ENCODE measurements at regions not wholly inside any gene's neighbourhood (a gene's known extent, or its start where the extent isn't known, plus 50 kb on each side); places are given as distances from the start of the nearest gene placed in this dataset.

DNA sequence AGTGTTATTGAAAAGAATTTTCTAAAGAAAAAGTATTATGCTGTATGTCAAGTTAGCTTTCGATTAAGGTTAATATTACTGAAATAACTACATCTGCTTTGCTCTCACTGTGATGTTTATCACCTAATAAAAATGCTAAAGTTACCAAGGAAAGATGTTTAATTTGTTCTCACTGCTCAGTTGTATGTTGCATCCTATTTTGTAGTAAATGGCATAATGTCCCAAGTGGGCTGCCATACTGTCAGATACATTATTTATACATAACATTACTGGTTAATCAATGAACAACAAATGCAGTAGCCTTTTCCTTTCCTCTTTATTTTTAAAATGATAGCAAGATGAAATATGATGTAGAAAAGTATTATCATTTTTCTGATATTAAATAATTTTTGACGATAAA, 226.3 kb upstream of the DACH1 start:
- TF ChIP-seq YY1 (IDR thresholded peaks at IDR 0.05; ENCODE audit: low read depth), result no peak
- TF ChIP-seq CEBPB (IDR thresholded peaks at IDR 0.05), result no peak
- TF ChIP-seq CREB1 (IDR thresholded peaks at IDR 0.05; ENCODE audit: low read depth), result no peak
- TF ChIP-seq RAD21 (IDR thresholded peaks at IDR 0.05; ENCODE audit: low read depth), result no peak
- TF ChIP-seq EP300 (IDR thresholded peaks at IDR 0.05; ENCODE audit: borderline replicate concordance), result no peak
- no peak for TF ChIP-seq TAF1 (IDR thresholded peaks at IDR 0.05; ENCODE audit: low read depth)
- TF ChIP-seq TCF12 (IDR thresholded peaks at IDR 0.05; ENCODE audit: low read depth), result no peak
- TF ChIP-seq FOXM1 (IDR thresholded peaks at IDR 0.05; ENCODE audit: borderline replicate concordance, low read depth), result no peak
- no peak for TF ChIP-seq NFIC (IDR thresholded peaks at IDR 0.05)
- no peak for TF ChIP-seq TEAD4 (IDR thresholded peaks at IDR 0.05)
- TF ChIP-seq, protein P1, sequence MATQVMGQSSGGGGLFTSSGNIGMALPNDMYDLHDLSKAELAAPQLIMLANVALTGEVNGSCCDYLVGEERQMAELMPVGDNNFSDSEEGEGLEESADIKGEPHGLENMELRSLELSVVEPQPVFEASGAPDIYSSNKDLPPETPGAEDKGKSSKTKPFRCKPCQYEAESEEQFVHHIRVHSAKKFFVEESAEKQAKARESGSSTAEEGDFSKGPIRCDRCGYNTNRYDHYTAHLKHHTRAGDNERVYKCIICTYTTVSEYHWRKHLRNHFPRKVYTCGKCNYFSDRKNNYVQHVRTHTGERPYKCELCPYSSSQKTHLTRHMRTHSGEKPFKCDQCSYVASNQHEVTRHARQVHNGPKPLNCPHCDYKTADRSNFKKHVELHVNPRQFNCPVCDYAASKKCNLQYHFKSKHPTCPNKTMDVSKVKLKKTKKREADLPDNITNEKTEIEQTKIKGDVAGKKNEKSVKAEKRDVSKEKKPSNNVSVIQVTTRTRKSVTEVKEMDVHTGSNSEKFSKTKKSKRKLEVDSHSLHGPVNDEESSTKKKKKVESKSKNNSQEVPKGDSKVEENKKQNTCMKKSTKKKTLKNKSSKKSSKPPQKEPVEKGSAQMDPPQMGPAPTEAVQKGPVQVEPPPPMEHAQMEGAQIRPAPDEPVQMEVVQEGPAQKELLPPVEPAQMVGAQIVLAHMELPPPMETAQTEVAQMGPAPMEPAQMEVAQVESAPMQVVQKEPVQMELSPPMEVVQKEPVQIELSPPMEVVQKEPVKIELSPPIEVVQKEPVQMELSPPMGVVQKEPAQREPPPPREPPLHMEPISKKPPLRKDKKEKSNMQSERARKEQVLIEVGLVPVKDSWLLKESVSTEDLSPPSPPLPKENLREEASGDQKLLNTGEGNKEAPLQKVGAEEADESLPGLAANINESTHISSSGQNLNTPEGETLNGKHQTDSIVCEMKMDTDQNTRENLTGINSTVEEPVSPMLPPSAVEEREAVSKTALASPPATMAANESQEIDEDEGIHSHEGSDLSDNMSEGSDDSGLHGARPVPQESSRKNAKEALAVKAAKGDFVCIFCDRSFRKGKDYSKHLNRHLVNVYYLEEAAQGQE (IDR thresholded peaks at IDR 0.05; ENCODE audit: low read depth), result no peak

DNA sequence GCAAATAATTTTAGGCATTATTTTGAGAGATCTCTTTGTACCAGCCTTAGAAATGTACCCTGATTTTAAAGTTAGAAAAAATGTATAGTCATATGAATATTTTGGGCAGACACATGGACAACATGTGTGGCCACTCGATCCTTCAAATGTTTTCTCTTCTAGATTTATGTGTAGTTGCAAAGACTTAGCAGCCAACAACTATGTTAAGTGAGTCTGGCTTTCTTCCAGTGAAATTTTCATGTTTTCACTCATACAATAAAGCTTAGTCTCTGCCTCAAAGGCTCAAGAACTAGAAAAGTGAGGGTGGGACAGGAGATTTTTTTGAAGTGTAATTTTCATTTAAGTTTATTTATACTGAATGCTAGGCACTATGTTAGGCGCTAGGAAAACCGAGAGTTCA, 207.7 kb upstream of the DACH1 start:
- TF ChIP-seq CEBPB (IDR thresholded peaks at IDR 0.05) (no peak), NFIC (IDR thresholded peaks at IDR 0.05) (no peak), EGR1 (IDR thresholded peaks at IDR 0.05) (no peak), EP300 (IDR thresholded peaks at IDR 0.05; ENCODE audit: borderline replicate concordance) (no peak), TAF1 (IDR thresholded peaks at IDR 0.05; ENCODE audit: low read depth) (no peak), RAD21 (IDR thresholded peaks at IDR 0.05; ENCODE audit: low read depth) (no peak), YY1 (IDR thresholded peaks at IDR 0.05; ENCODE audit: low read depth) (no peak), FOXM1 (IDR thresholded peaks at IDR 0.05; ENCODE audit: borderline replicate concordance, low read depth) (no peak), TCF12 (IDR thresholded peaks at IDR 0.05; ENCODE audit: low read depth) (no peak), CREB1 (IDR thresholded peaks at IDR 0.05; ENCODE audit: low read depth) (no peak), ZBTB7A (IDR thresholded peaks at IDR 0.05; ENCODE audit: low read depth) (no peak), TEAD4 (IDR thresholded peaks at IDR 0.05) (no peak)
- TF ChIP-seq, protein P2, sequence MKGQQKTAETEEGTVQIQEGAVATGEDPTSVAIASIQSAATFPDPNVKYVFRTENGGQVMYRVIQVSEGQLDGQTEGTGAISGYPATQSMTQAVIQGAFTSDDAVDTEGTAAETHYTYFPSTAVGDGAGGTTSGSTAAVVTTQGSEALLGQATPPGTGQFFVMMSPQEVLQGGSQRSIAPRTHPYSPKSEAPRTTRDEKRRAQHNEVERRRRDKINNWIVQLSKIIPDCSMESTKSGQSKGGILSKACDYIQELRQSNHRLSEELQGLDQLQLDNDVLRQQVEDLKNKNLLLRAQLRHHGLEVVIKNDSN (IDR thresholded peaks at IDR 0.05), result no peak
- TF ChIP-seq, protein P1 (IDR thresholded peaks at IDR 0.05; ENCODE audit: low read depth), result no peak
- TF ChIP-seq, protein P3, sequence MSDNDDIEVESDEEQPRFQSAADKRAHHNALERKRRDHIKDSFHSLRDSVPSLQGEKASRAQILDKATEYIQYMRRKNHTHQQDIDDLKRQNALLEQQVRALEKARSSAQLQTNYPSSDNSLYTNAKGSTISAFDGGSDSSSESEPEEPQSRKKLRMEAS (IDR thresholded peaks at IDR 0.05), result no peak

DNA sequence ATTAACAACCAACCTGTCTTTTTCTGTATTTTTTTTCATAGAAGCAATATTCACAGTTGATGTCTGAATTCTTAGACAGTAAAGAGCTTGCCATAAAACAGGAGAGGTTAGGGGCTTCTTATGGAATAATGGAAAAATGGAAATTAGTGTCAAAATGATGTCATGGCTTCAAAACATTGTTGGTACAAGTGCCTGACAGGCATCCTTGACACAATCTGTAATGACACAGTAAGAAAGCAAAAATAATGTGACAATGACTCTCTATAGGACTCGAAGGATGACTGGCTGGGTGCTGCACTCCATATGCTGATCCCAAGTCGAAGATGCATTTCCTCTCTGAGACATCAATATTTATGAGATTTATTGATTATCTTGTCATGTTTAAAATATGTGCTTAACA, 205.3 kb upstream of the DACH1 start:
- TF ChIP-seq CEBPB (IDR thresholded peaks at IDR 0.05) (no peak), ZBTB7A (IDR thresholded peaks at IDR 0.05; ENCODE audit: low read depth) (no peak), YY1 (IDR thresholded peaks at IDR 0.05; ENCODE audit: low read depth) (no peak)
- TF ChIP-seq, protein P2 (IDR thresholded peaks at IDR 0.05), result no peak

DNA sequence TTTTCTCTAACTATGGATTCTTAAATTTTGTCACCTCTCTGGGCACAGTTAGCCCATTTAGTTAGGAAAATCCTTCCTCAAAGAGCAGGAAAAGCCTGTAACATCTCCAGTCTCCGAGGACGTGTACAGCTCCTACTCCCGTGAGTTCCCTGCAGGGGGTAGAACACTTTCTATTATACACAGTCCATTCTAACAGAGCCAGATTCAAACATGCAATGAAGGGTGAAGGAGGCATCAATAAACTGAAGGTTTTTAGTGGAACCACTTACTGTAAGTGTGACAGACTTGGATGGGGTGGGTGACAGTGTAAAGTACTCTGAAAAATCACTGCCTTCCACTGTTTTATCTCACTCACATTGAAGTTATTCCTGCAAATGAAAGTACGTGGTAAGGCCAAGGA, 204.7 kb upstream of the DACH1 start:
- TF ChIP-seq TAF1 (IDR thresholded peaks at IDR 0.05; ENCODE audit: low read depth), result no peak
- no peak for TF ChIP-seq EGR1 (IDR thresholded peaks at IDR 0.05)
- no peak for TF ChIP-seq TEAD4 (IDR thresholded peaks at IDR 0.05)
- TF ChIP-seq YY1 (IDR thresholded peaks at IDR 0.05; ENCODE audit: low read depth), result no peak
- no peak for TF ChIP-seq NFIC (IDR thresholded peaks at IDR 0.05)

DNA sequence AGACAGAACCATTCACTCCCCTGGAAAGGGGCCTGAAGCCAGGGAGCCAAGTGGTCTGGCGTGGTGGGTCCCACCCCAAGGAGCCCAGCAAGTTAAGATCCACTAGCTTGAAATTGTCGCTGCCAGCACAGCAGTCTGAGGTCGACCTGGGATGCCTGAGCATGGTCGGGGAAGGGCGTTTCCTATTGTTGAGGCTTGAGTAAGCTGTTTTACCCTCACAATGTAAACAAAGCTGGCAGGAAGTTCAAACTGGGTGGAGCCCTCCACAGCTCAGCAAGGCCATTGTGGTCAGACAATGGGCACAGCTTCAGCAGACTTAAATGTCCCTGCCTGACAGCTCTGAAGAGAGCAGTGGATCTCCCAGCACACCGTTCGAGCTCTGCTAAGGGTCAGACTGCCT, 195.6 kb upstream of the DACH1 start:
- TF ChIP-seq FOXM1 (IDR thresholded peaks at IDR 0.05; ENCODE audit: borderline replicate concordance, low read depth), result no peak
- TF ChIP-seq TEAD4 (IDR thresholded peaks at IDR 0.05), result no peak
- TF ChIP-seq EGR1 (IDR thresholded peaks at IDR 0.05), result no peak
- TF ChIP-seq ZBTB7A (IDR thresholded peaks at IDR 0.05; ENCODE audit: low read depth), result no peak
- TF ChIP-seq, protein P1 (IDR thresholded peaks at IDR 0.05; ENCODE audit: low read depth), result no peak
- no peak for TF ChIP-seq YY1 (IDR thresholded peaks at IDR 0.05; ENCODE audit: low read depth)
- no peak for TF ChIP-seq TCF12 (IDR thresholded peaks at IDR 0.05; ENCODE audit: low read depth)
- TF ChIP-seq NFIC (IDR thresholded peaks at IDR 0.05), result no peak
- no peak for TF ChIP-seq CREB1 (IDR thresholded peaks at IDR 0.05; ENCODE audit: low read depth)
- TF ChIP-seq RAD21 (IDR thresholded peaks at IDR 0.05; ENCODE audit: low read depth), result no peak
- TF ChIP-seq EP300 (IDR thresholded peaks at IDR 0.05; ENCODE audit: borderline replicate concordance), result no peak
- TF ChIP-seq, protein P3 (IDR thresholded peaks at IDR 0.05), result no peak
- TF ChIP-seq, protein P2 (IDR thresholded peaks at IDR 0.05), result no peak
- TF ChIP-seq TAF1 (IDR thresholded peaks at IDR 0.05; ENCODE audit: low read depth), result no peak
- TF ChIP-seq CEBPB (IDR thresholded peaks at IDR 0.05), result no peak
